ENCODE measurements at regions not wholly inside any gene's neighbourhood (a gene's known extent, or its start where the extent isn't known, plus 50 kb on each side); places are given as distances from the start of the nearest gene placed in this dataset.
"Not testable (repeated sequence)": the region's sequence is repeated elsewhere in the genome, so short reads cannot be mapped to it uniquely, and the experiment has no call there.

DNA sequence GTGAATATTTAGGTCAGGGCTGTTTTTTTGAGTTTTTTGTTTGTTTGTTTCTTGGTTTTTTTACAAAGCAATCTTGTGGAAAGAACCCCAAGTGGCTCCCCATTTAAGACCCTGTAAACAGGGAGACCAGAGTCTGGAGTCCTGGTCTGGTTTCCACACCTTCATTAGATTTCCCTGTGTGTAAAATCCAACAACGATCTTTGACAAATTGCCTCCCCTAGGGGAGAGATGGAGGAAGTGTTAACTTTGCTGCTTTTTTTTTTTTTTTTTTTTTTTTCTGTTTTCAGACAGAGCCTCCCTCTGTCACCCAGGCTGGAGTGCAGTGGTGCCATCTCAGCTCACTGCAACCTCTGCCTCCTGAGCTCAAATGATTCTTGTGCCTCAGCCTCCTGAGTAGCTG lies 77.4 kb downstream of the ART5 start:
- H3K9me3 ChIP-seq (replicated peaks; ENCODE audit: control insufficient read depth, insufficient read depth, low read length); in situ Hi-C loops (cut with MboI); H4K20me1 ChIP-seq (ENCODE audit: control insufficient read depth, insufficient read depth); H3K36me3 ChIP-seq (ENCODE audit: control insufficient read depth in 2 of 2, insufficient read depth in 2 of 2, low read length in 1 of 2); H3K4me3 ChIP-seq; H3K27me3 ChIP-seq (replicated peaks in 1 of 2; ENCODE audit: control insufficient read depth in 2 of 2, insufficient read depth in 2 of 2, low read length in 1 of 2); H3K4me1 ChIP-seq (ENCODE audit: control insufficient read depth, insufficient read depth, low read length); DNase-seq (ENCODE audit: low read depth, low spot score); intact Hi-C loops (cut with micrococcal nuclease; ENCODE audit: unreplicated experiment); H3K79me2 ChIP-seq (ENCODE audit: control insufficient read depth, insufficient read depth, low read length); SMC1A ChIA-PET (ENCODE audit: uncharacterized antibody, unreplicated experiment); H3K9ac ChIP-seq (ENCODE audit: control insufficient read depth, insufficient read depth, low read length); FAIRE-seq; POLR2A ChIA-PET; H3K27ac ChIP-seq (ENCODE audit: control insufficient read depth, insufficient read depth); BruUV-seq (replicated peaks); H3K4me2 ChIP-seq (ENCODE audit: control insufficient read depth, insufficient read depth); ATAC-seq; H2AFZ ChIP-seq (ENCODE audit: control insufficient read depth, low read depth, low read length): not testable (repeated sequence)
- ChIA-PET RAD21 (ENCODE audit: unreplicated experiment) (interaction anchor here (1.0 to 1.3 kb wide), 2 partner anchors 49 to 75 kb away, joined by 3 to 4 read pairs; no protein-coding TSS in a partner anchor), CTCF (interaction anchor here (1.1 to 2.0 kb wide), 4 partner anchors 16 to 88 kb away, joined by 3 to 7 read pairs (median 4); no protein-coding TSS in a partner anchor)
- 0% methylated on average over 1 of the region's 1 CpG for WGBS (ENCODE audit: insufficient coverage, insufficient replicate concordance, low lambda C conversion rate, missing lambda C conversion rate)
- TF ChIP-seq, protein P1, sequence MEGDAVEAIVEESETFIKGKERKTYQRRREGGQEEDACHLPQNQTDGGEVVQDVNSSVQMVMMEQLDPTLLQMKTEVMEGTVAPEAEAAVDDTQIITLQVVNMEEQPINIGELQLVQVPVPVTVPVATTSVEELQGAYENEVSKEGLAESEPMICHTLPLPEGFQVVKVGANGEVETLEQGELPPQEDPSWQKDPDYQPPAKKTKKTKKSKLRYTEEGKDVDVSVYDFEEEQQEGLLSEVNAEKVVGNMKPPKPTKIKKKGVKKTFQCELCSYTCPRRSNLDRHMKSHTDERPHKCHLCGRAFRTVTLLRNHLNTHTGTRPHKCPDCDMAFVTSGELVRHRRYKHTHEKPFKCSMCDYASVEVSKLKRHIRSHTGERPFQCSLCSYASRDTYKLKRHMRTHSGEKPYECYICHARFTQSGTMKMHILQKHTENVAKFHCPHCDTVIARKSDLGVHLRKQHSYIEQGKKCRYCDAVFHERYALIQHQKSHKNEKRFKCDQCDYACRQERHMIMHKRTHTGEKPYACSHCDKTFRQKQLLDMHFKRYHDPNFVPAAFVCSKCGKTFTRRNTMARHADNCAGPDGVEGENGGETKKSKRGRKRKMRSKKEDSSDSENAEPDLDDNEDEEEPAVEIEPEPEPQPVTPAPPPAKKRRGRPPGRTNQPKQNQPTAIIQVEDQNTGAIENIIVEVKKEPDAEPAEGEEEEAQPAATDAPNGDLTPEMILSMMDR (IDR thresholded peaks at IDR 0.05 in 2 of 3, conservative IDR thresholded peaks at IDR 0.05 in 1 of 3; ENCODE audit: control insufficient read depth in 2 of 3, extremely low read depth in 1 of 3, insufficient read depth in 1 of 3, low read depth in 3 of 3, low read length in 3 of 3): peak; percentile 31 to 48 (median 43); a peak in 5 of 6 replicates
- TF ChIP-seq ZNF384 (IDR thresholded peaks at IDR 0.05; ENCODE audit: borderline replicate concordance, low read depth, low read length): peak; percentile 88
- TF ChIP-seq RAD21 (IDR thresholded peaks at IDR 0.05; ENCODE audit: insufficient read depth, low read depth, low read length): peak; percentile 67
- TF ChIP-seq SMC3 (IDR thresholded peaks at IDR 0.05; ENCODE audit: borderline replicate concordance, low read length): peak; percentile 56; the same call in 1 of the 2 replicates

DNA sequence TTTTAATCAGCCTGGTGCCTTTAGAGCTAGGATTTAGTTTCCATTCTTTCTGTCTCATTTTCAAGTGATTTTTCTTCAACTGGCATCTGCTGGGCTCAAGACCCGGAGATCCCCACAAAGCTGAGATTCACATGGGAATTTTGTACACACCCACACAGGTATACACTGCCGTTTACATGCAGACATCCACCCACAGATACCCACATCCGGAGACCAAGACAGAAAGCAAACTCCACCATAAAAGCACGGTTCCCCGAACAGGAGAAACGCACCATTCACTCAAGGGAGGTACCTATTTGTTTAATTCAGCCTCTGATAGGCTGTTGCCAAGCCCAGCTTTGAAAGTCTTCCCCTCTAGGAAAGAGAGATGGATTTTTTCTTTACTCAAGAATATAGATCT lies 87.2 kb downstream of the ART5 start:
- BruUV-seq (replicated peaks); RAD21 ChIA-PET (ENCODE audit: unreplicated experiment); H4K20me1 ChIP-seq (ENCODE audit: control insufficient read depth, insufficient read depth); ATAC-seq; intact Hi-C loops (cut with micrococcal nuclease; ENCODE audit: unreplicated experiment); POLR2A ChIA-PET; H3K79me2 ChIP-seq (ENCODE audit: control insufficient read depth, insufficient read depth, low read length); H3K27me3 ChIP-seq (replicated peaks in 1 of 2; ENCODE audit: control insufficient read depth in 2 of 2, insufficient read depth in 2 of 2, low read length in 1 of 2); H3K4me1 ChIP-seq (ENCODE audit: control insufficient read depth, insufficient read depth, low read length); H3K9ac ChIP-seq (ENCODE audit: control insufficient read depth, insufficient read depth, low read length); H2AFZ ChIP-seq (ENCODE audit: control insufficient read depth, low read depth, low read length); H3K4me2 ChIP-seq (ENCODE audit: control insufficient read depth, insufficient read depth); in situ Hi-C loops (cut with MboI); DNase-seq (ENCODE audit: low read depth, low spot score); H3K9me3 ChIP-seq (replicated peaks; ENCODE audit: control insufficient read depth, insufficient read depth, low read length); H3K36me3 ChIP-seq (ENCODE audit: control insufficient read depth in 2 of 2, insufficient read depth in 2 of 2, low read length in 1 of 2); H3K27ac ChIP-seq (ENCODE audit: control insufficient read depth, insufficient read depth); H3K4me3 ChIP-seq; FAIRE-seq; CTCF ChIA-PET: not testable (repeated sequence)
- 0% methylated on average over 6 of the region's 6 CpGs for WGBS (ENCODE audit: insufficient coverage, insufficient replicate concordance, low lambda C conversion rate, missing lambda C conversion rate)
- SMC1A ChIA-PET (ENCODE audit: uncharacterized antibody, unreplicated experiment): interaction anchor here (1.1 kb wide), 1 partner anchor 60 kb away, joined by 3 read pairs; no protein-coding TSS in a partner anchor
- TF ChIP-seq ATF7 (IDR thresholded peaks at IDR 0.05; ENCODE audit: low read depth) (peak; percentile 52; the same call in 1 of the 2 replicates), RUNX3 (IDR thresholded peaks at IDR 0.05; ENCODE audit: low read length) (peak; percentile 62), GATAD2B (conservative IDR thresholded peaks at IDR 0.05; ENCODE audit: low read depth) (0 out of 2 replicates have a peak, but pooled peaks have one; percentile 36), NBN (IDR thresholded peaks at IDR 0.05) (0 out of 2 replicates have a peak, but pooled peaks have one; percentile 27), IKZF1 (conservative IDR thresholded peaks at IDR 0.05) (peak; percentile 47; the same call in 1 of the 2 replicates), IKZF2 (IDR thresholded peaks at IDR 0.05) (peak; percentile 31 to 63; a peak in 2 of 4 replicates), BHLHE40 (IDR thresholded peaks at IDR 0.05; ENCODE audit: borderline replicate concordance in 1 of 2, low read depth in 2 of 2, low read length in 1 of 2) (peak in 1 of 2 experiments; percentile 7; a peak in 1 of 4 replicates)
- TF ChIP-seq, protein P2, sequence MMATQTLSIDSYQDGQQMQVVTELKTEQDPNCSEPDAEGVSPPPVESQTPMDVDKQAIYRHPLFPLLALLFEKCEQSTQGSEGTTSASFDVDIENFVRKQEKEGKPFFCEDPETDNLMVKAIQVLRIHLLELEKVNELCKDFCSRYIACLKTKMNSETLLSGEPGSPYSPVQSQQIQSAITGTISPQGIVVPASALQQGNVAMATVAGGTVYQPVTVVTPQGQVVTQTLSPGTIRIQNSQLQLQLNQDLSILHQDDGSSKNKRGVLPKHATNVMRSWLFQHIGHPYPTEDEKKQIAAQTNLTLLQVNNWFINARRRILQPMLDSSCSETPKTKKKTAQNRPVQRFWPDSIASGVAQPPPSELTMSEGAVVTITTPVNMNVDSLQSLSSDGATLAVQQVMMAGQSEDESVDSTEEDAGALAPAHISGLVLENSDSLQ (IDR thresholded peaks at IDR 0.05): peak; percentile 25; the same call in 1 of the 2 replicates
- TF ChIP-seq, protein P3, sequence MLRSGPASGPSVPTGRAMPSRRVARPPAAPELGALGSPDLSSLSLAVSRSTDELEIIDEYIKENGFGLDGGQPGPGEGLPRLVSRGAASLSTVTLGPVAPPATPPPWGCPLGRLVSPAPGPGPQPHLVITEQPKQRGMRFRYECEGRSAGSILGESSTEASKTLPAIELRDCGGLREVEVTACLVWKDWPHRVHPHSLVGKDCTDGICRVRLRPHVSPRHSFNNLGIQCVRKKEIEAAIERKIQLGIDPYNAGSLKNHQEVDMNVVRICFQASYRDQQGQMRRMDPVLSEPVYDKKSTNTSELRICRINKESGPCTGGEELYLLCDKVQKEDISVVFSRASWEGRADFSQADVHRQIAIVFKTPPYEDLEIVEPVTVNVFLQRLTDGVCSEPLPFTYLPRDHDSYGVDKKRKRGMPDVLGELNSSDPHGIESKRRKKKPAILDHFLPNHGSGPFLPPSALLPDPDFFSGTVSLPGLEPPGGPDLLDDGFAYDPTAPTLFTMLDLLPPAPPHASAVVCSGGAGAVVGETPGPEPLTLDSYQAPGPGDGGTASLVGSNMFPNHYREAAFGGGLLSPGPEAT (IDR thresholded peaks at IDR 0.05; ENCODE audit: low read depth): peak; percentile 64; the same call in 1 of the 2 replicates
